ENCODE measurements at regions not wholly inside any gene's neighbourhood (a gene's known extent, or its start where the extent isn't known, plus 50 kb on each side); places are given as distances from the start of the nearest gene placed in this dataset.

DNA sequence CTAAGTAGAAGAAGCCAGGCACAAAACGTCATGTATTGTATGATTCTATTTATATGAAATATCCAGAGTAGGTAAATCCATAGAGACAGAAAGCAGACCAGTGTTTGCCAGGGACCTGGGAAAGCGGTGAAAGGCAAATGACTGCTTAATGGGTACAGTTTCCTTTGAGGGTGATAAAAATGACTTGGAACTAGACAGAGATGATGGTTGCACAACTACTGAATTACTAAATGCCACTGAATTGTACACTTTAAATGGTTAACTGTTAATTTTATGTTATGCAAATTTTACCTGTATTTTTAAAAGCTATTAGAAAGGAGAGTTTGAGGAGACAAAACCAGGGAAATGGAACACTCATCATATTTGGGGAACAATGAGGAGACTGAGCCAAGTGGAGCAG lies 61.8 kb upstream of the USP47 start:
- TF ChIP-seq POLR2AphosphoS2 (conservative IDR thresholded peaks at IDR 0.05; ENCODE audit: low read length) (no peak), SMC3 (IDR thresholded peaks at IDR 0.05) (no peak), EP300 (IDR thresholded peaks at IDR 0.05) (no peak), POLR2A (IDR thresholded peaks at IDR 0.05; ENCODE audit: low read length) (no peak), RARB (CRISPR knock-in tag; IDR thresholded peaks at IDR 0.05) (no peak), GATA3 (IDR thresholded peaks at IDR 0.05; ENCODE audit: borderline replicate concordance) (no peak), JUNB (IDR thresholded peaks at IDR 0.05) (no peak), FOSL2 (IDR thresholded peaks at IDR 0.05) (no peak), FOSL2 (CRISPR knock-in tag; IDR thresholded peaks at IDR 0.05) (no peak), RAD21 (conservative IDR thresholded peaks at IDR 0.05 in 1 of 2, IDR thresholded peaks at IDR 0.05 in 1 of 2) (no peak), HDAC2 (IDR thresholded peaks at IDR 0.05) (no peak), JUN (IDR thresholded peaks at IDR 0.05) (no peak)
- TF ChIP-seq, protein P1, sequence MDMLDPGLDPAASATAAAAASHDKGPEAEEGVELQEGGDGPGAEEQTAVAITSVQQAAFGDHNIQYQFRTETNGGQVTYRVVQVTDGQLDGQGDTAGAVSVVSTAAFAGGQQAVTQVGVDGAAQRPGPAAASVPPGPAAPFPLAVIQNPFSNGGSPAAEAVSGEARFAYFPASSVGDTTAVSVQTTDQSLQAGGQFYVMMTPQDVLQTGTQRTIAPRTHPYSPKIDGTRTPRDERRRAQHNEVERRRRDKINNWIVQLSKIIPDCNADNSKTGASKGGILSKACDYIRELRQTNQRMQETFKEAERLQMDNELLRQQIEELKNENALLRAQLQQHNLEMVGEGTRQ (IDR thresholded peaks at IDR 0.05), result no peak
- TF ChIP-seq, protein P2, sequence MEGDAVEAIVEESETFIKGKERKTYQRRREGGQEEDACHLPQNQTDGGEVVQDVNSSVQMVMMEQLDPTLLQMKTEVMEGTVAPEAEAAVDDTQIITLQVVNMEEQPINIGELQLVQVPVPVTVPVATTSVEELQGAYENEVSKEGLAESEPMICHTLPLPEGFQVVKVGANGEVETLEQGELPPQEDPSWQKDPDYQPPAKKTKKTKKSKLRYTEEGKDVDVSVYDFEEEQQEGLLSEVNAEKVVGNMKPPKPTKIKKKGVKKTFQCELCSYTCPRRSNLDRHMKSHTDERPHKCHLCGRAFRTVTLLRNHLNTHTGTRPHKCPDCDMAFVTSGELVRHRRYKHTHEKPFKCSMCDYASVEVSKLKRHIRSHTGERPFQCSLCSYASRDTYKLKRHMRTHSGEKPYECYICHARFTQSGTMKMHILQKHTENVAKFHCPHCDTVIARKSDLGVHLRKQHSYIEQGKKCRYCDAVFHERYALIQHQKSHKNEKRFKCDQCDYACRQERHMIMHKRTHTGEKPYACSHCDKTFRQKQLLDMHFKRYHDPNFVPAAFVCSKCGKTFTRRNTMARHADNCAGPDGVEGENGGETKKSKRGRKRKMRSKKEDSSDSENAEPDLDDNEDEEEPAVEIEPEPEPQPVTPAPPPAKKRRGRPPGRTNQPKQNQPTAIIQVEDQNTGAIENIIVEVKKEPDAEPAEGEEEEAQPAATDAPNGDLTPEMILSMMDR (IDR thresholded peaks at IDR 0.05), result no peak
- TF ChIP-seq, protein P3, sequence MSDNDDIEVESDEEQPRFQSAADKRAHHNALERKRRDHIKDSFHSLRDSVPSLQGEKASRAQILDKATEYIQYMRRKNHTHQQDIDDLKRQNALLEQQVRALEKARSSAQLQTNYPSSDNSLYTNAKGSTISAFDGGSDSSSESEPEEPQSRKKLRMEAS (IDR thresholded peaks at IDR 0.05), result no peak

All from A549 (cell line).